Kidney epithelial cell (primary cell): ENCODE measurements at regions not wholly inside any gene's neighbourhood (a gene's known extent, or its start where the extent isn't known, plus 50 kb on each side); places are given as distances from the start of the nearest gene placed in this dataset.

Source experiments
- DNase-seq: peaks from one replicate; pipeline ENCODE4 v3.0.0-alpha.2; 2010; ENCODE audit warnings: low read depth
- H3K27me3 ChIP-seq: 2 replicates; pipeline ENCODE4 v1.6.0; 2011; ENCODE audit warnings: low read length; ENCODE audit not compliant: control insufficient read depth, insufficient read depth
- H3K36me3 ChIP-seq: 2 replicates; pipeline ENCODE4 v1.5.1; 2011; ENCODE audit warnings: low read length; ENCODE audit not compliant: control insufficient read depth, insufficient read depth
- H3K4me3 ChIP-seq: 2 replicates; pipeline ENCODE4 v1.5.1; 2011; ENCODE audit warnings: low read depth, mild to moderate bottlenecking, control low read depth, low read length
- TF ChIP-seq, protein P1 (sequence below): IDR thresholded peaks from 2 replicates; pipeline ENCODE4 v1.5.1; 2011; ENCODE audit warnings: mild to moderate bottlenecking, moderate library complexity, low read length, control low read depth, inconsistent platforms; ENCODE audit not compliant: insufficient read depth, poor library complexity, severe bottlenecking

DNA sequence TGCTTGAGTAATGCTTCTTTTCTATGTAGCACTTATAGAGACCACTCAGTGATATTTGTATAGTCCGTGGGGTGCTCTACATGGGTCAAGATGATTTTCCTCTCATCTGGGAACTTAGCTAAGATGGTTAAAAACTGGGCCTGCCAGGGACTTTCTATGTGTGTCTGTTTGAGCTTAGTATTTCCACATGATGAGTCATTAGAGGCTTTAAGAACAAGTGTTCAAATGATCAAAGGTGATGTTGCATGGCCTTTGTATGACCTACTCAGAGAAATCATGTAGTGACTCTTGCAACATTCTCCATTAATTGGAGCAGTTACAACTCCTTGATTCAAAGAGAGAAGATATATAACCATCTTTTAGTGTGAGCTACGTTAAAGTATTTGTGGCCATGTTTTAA lies 1480.5 kb upstream of the IGFBP7 start:
- TF ChIP-seq, protein P1, sequence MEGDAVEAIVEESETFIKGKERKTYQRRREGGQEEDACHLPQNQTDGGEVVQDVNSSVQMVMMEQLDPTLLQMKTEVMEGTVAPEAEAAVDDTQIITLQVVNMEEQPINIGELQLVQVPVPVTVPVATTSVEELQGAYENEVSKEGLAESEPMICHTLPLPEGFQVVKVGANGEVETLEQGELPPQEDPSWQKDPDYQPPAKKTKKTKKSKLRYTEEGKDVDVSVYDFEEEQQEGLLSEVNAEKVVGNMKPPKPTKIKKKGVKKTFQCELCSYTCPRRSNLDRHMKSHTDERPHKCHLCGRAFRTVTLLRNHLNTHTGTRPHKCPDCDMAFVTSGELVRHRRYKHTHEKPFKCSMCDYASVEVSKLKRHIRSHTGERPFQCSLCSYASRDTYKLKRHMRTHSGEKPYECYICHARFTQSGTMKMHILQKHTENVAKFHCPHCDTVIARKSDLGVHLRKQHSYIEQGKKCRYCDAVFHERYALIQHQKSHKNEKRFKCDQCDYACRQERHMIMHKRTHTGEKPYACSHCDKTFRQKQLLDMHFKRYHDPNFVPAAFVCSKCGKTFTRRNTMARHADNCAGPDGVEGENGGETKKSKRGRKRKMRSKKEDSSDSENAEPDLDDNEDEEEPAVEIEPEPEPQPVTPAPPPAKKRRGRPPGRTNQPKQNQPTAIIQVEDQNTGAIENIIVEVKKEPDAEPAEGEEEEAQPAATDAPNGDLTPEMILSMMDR, result no peak
- no peaks in the 10 kb centered on the region for H3K27me3 ChIP-seq
- no peaks in the 10 kb centered on the region for H3K36me3 ChIP-seq
- H3K4me3 ChIP-seq, result no peak overlapping the region
- no peak for DNase-seq

DNA sequence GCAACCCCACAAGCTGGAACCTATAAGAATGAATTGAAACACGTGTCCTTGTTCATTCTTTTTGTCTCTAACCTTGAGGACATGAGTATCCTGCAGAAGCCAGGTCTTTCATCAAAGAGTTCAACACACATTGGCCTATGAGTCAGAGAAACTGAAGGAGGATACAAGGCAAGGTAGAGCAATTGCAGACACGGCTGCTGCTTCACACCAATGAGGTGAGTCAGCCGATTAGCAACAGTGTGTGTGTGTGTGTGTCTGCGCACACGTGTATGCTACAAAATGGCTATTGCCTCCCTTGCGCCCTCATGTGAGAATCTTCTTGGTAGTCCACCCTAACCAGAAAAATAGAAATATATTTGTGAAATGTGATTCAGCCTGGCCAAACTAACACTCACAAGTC lies 1477.7 kb upstream of the IGFBP7 start:
- H3K27me3 ChIP-seq, result no peaks in the 10 kb centered on the region
- H3K36me3 ChIP-seq, result no peaks in the 10 kb centered on the region
- H3K4me3 ChIP-seq, result no peak overlapping the region
- DNase-seq, result no peak
- TF ChIP-seq, protein P1, result no peak

DNA sequence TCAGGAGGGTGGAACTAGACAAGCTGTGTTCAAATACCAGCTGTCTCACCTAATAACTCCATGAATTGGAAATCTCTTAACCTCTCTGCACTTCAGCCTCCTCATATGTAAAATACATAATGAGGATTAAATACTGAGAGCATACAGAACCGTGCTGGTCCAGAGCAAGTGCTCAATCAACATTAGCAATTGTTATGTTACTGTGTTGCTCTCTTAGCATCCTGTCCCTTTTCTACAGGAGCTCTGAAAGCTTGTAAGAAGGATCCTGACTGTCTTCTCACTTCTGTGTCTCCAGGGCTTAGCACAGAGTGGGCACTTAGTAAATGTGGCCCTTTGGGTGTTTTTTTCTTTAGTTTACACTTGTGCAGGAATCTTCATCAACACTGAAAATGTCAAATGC lies 1456.1 kb upstream of the IGFBP7 start:
- TF ChIP-seq, protein P1, result no peak
- DNase-seq, result no peak
- H3K36me3 ChIP-seq, result no peaks in the 10 kb centered on the region
- H3K4me3 ChIP-seq, result no peak overlapping the region
- no peaks in the 10 kb centered on the region for H3K27me3 ChIP-seq

DNA sequence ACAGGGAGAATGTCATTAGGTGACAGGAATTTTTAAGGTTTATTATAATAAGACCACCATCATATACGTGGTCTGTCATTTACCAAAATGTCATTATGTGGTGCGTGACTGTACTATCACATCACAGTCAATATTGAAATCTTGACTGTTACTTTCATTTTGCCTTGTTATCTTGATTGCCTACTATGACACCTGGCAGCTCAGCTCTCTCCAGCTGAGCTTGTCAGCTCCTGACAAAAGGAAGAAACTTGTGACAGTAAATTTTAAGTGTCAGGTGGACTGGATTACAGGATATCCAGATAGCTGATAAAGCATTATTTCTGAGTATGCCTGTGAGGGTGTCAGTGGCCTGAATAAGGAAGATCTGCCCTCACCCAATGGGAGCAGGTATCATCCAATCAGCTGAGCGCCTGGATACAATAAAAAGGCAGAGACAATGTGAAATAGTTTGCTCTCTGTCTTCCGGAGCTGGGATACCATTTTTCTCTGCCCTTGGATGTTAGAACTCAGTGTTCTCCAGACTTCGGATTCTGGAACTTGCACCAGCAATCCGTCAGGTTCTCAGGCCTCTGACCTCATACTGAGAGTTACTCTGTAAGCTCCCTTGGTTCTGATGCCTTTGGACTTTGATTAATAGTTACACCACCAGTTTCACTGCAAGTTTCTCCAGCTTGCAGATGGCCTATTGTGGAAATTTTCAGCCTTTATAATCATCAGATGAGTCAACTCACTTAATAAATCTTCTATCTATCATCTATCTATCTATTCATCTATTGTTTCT lies 1454.7 kb upstream of the IGFBP7 start:
- TF ChIP-seq, protein P1, result no peak
- Histone ChIP-seq H3K4me3 (no peak overlapping the region), H3K27me3 (no peaks in the 10 kb centered on the region), H3K36me3 (no peaks in the 10 kb centered on the region)
- no peak for DNase-seq

DNA sequence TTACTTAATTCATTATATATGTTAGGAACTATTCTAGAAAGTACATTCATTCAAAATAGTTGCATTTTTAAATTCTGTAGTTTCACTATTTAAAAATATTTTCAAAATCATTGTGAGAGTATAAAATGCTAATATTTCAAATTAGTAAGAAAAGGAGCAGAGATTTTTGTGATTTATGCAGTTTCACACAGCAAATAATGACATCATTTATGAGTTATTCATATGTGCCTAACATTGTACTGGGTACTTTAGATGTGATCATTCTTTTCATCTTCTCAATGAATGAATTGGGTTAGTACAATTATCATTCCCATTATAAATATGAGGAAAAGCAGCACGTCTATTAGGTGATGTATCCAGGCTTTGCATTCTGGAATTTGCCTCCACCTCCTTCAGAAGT lies 1451.0 kb upstream of the IGFBP7 start:
- Histone ChIP-seq H3K4me3 (no peak overlapping the region), H3K27me3 (no peaks in the 10 kb centered on the region), H3K36me3 (no peaks in the 10 kb centered on the region)
- DNase-seq, result no peak
- TF ChIP-seq, protein P1, result no peak

DNA sequence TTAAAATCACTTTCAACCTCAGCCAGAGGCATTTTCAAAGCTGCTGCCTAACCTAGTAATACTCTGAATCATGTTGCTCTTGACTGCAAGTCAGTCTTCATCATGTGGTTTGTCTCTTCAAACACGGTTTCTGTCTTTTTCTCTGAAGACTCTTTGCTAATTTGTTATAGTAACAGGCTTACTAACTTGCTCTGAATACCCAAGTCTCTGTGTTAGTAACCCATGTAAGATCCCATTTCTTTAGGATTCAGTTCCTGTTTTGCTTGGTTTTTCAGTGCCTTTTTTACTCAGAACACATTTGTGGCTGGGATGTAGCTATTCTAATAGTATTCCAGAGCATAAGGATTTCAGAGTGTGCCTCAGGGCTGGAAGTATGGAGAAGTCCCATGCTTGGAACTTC lies 1450.6 kb upstream of the IGFBP7 start:
- DNase-seq, result no peak
- TF ChIP-seq, protein P1, result no peak
- no peaks in the 10 kb centered on the region for H3K36me3 ChIP-seq

More for the DNA sequence above, 1450.6 kb upstream of the IGFBP7 start:
- Histone ChIP-seq H3K27me3 (no peaks in the 10 kb centered on the region), H3K4me3 (no peak overlapping the region)
